HCT116 (cell line): ENCODE measurements at regions not wholly inside any gene's neighbourhood (a gene's known extent, or its start where the extent isn't known, plus 50 kb on each side); places are given as distances from the start of the nearest gene placed in this dataset.

Source experiments
- ATAC-seq: fragments of 200-7000 bp; cut with Tn5 transposase; 2 replicates; pipeline ENCODE4 v1.9.1; 2020; ENCODE audit warnings: mild to moderate bottlenecking, moderate library complexity
- BruUV-seq: library from RNA; stranded (reverse); fragments of 400-500 nt; replicated peaks from 2 replicates; lab custom pipeline; 2021; lab: Mats Ljungman, UMichigan
- CTCF ChIA-PET: fragments of 300-600 bp; sonication (Branson Sonifier 250); formaldehyde crosslinking; loops from one replicate; lab custom pipeline; 2021; ENCODE audit warnings: antibody characterized with exemption; lab: Charles Lee
- POLR2A ChIA-PET: fragments of 300-600, 350-600 bp; sonication (Branson Sonifier 250); formaldehyde crosslinking; loops from one replicate; lab custom pipeline; 2021; ENCODE audit warnings: antibody characterized with exemption; lab: Charles Lee
- RAD21 ChIA-PET, 2 experiments: fragments of 300-600 bp; sonication (Branson Sonifier 250); formaldehyde crosslinking; loops; one replicate each; lab custom pipeline; 2023; ENCODE audit warnings: low total read pairs in 2 of 2; ENCODE audit not compliant: uncharacterized antibody in 2 of 2, unreplicated experiment in 2 of 2, low non-redundant PET in 1 of 2; lab: Charles Lee
- DNase-seq: peaks from one replicate; pipeline ENCODE4 v3.0.0-alpha.2; 2010; ENCODE audit warnings: low read depth, low spot score
- H2AFZ ChIP-seq: fragments of 200-600 bp; shearing (Covaris generic), sonication (generic); 2 replicates; pipeline ENCODE4 v1.6.1; 2017; ENCODE audit warnings: low read depth, mixed run types, mixed read lengths, antibody characterized with exemption, low read length; ENCODE audit not compliant: poor library complexity, severe bottlenecking
- H3K27ac ChIP-seq: 2 replicates; pipeline ENCODE4 v1.5.1; 2012; ENCODE audit warnings: low read depth, low read length
- H3K27me3 ChIP-seq: fragments of 200-600 bp; sonication (generic); 2 replicates; pipeline ENCODE4 v1.6.1; 2016; ENCODE audit warnings: mixed run types, low read length, mixed read lengths; ENCODE audit not compliant: insufficient read depth
- H3K36me3 ChIP-seq, 2 experiments: fragments of 200-500 bp in 1 of 2; fragments of 200-600 bp in 1 of 2; sonication (Bioruptor generic) in 1 of 2; sonication (generic) in 1 of 2; 2 replicates each; pipeline versions ENCODE4 v1.5.1 to v1.6.1; 2014 to 2016; ENCODE audit warnings: low read length in 2 of 2, inconsistent platforms in 1 of 2, mixed read lengths in 1 of 2, mixed run types in 1 of 2; ENCODE audit not compliant: insufficient read depth in 2 of 2, control insufficient read depth in 1 of 2
- H3K4me1 ChIP-seq, 2 experiments: fragments of 200-600 bp in 1 of 2; sonication (generic) in 1 of 2; 2 replicates each; pipeline versions ENCODE4 v1.5.1 to v1.6.1; 2012 to 2017; ENCODE audit warnings: low read length in 2 of 2, inconsistent platforms in 1 of 2, mild to moderate bottlenecking in 1 of 2, mixed read lengths in 1 of 2, mixed run types in 1 of 2, moderate library complexity in 1 of 2; ENCODE audit not compliant: insufficient read depth in 2 of 2, control insufficient read depth in 1 of 2
- H3K4me2 ChIP-seq: fragments of 200-600 bp; sonication (generic); 2 replicates; pipeline ENCODE4 v1.6.1; 2017; ENCODE audit warnings: mixed run types, low read length, mixed read lengths
- H3K4me3 ChIP-seq, 2 experiments: fragments of 200-600 bp in 1 of 2; sonication (generic) in 1 of 2; replicated peaks in 1 of 2; 2 replicates each; pipeline ENCODE4 v1.5.1; 2011 to 2016; ENCODE audit warnings: low read length in 2 of 2, control low read depth in 1 of 2, low read depth in 1 of 2, mild to moderate bottlenecking in 1 of 2, mixed read lengths in 1 of 2, mixed run types in 1 of 2
- H3K79me2 ChIP-seq: fragments of 200-600 bp; sonication (generic); 2 replicates; pipeline ENCODE4 v1.6.1; 2017; ENCODE audit warnings: mild to moderate bottlenecking, mixed run types, low read length, moderate library complexity, mixed read lengths; ENCODE audit not compliant: insufficient read depth
- H3K9ac ChIP-seq: fragments of 200-600 bp; sonication (generic); 2 replicates; pipeline ENCODE4 v1.6.1; 2016; ENCODE audit warnings: low read length, mixed read lengths
- H3K9me2 ChIP-seq: fragments of 200-600 bp; sonication (generic), shearing (Covaris generic); 2 replicates; pipeline ENCODE4 v1.6.1; 2017; ENCODE audit warnings: mixed run types, mild to moderate bottlenecking, moderate library complexity; ENCODE audit not compliant: insufficient read depth
- H3K9me3 ChIP-seq, 2 experiments: fragments of 200-500 bp in 1 of 2; fragments of 200-600 bp in 1 of 2; sonication (Bioruptor generic) in 1 of 2; sonication (generic) in 1 of 2; 2 replicates each; pipeline ENCODE4 v1.6.1; 2014 to 2017; ENCODE audit warnings: low read length in 2 of 2, mixed read lengths in 2 of 2, inconsistent platforms in 1 of 2, low read depth in 1 of 2, mild to moderate bottlenecking in 1 of 2, mixed run types in 1 of 2, moderate library complexity in 1 of 2; ENCODE audit not compliant: control insufficient read depth in 1 of 2, insufficient read depth in 1 of 2
- H4K20me1 ChIP-seq: fragments of 200-600 bp; sonication (generic), shearing (Covaris generic); 2 replicates; pipeline ENCODE4 v1.6.1; 2017; ENCODE audit warnings: mixed run types, mild to moderate bottlenecking, moderate library complexity; ENCODE audit not compliant: insufficient read depth
- CBX3 ChIP-seq: IDR thresholded peaks from 2 replicates; pipeline ENCODE4 v1.6.1; 2012; ENCODE audit warnings: low read depth
- EGR1 ChIP-seq: IDR thresholded peaks from 2 replicates; pipeline ENCODE4 v1.6.1; 2012; ENCODE audit warnings: low read depth
- ELF1 ChIP-seq: IDR thresholded peaks from 2 replicates; pipeline ENCODE4 v1.6.1; 2012; ENCODE audit warnings: low read depth, borderline replicate concordance
- EZH2 ChIP-seq: fragments of 200-600 bp; sonication (generic); IDR thresholded peaks from 2 replicates; pipeline ENCODE4 v1.6.1; 2017; ENCODE audit warnings: antibody characterized with exemption, mixed run types
- EZH2phosphoT487 ChIP-seq: fragments of 200-600 bp; IDR thresholded peaks from 2 replicates; pipeline ENCODE4 v1.6.1; 2018; ENCODE audit warnings: antibody characterized with exemption, borderline replicate concordance
- FOSL1 ChIP-seq: IDR thresholded peaks from 2 replicates; pipeline ENCODE4 v1.6.1; 2012; ENCODE audit warnings: low read depth
- JUND ChIP-seq: IDR thresholded peaks from 2 replicates; pipeline ENCODE4 v1.6.1; 2012
- POLR2A ChIP-seq: IDR thresholded peaks from 2 replicates; pipeline ENCODE4 v1.7.0; 2011; ENCODE audit warnings: borderline replicate concordance; ENCODE audit not compliant: insufficient read depth, insufficient read length; ENCODE audit errors: extremely low read depth
- POLR2AphosphoS5 ChIP-seq: IDR thresholded peaks from 2 replicates; pipeline ENCODE4 v1.6.1; 2011; ENCODE audit warnings: mild to moderate bottlenecking, low read depth, low read length, moderate library complexity
- RAD21 ChIP-seq: IDR thresholded peaks from 2 replicates; pipeline ENCODE4 v1.6.1; 2012; ENCODE audit warnings: low read depth, mild to moderate bottlenecking
- SIN3A ChIP-seq: IDR thresholded peaks from 2 replicates; pipeline ENCODE4 v1.6.1; 2012; ENCODE audit warnings: low read depth
- SP1 ChIP-seq: IDR thresholded peaks from 2 replicates; pipeline ENCODE4 v1.6.1; 2012; ENCODE audit warnings: low read depth
- SRF ChIP-seq: IDR thresholded peaks from 2 replicates; pipeline ENCODE4 v1.6.1; 2012; ENCODE audit warnings: low read depth
- TCF7L2 ChIP-seq: IDR thresholded peaks from 2 replicates; pipeline ENCODE4 v1.7.0; 2011; ENCODE audit warnings: borderline replicate concordance, inconsistent platforms; ENCODE audit not compliant: insufficient read depth, insufficient read length; ENCODE audit errors: extremely low read depth
- YY1 ChIP-seq: IDR thresholded peaks from 2 replicates; pipeline ENCODE4 v1.6.1; 2011; ENCODE audit warnings: low read length, low read depth, moderate library complexity, mild to moderate bottlenecking; ENCODE audit not compliant: insufficient replicate concordance; ENCODE audit errors: extremely low read depth
- intact Hi-C: fragments of 100-400 bp; cut with micrococcal nuclease; formaldehyde crosslinking; loops from 2 replicates; pipeline ENCODE4 v1.10.0; 2022
- TF ChIP-seq, protein P1 (sequence below): IDR thresholded peaks from 2 replicates; pipeline ENCODE4 v1.6.1; 2011; ENCODE audit warnings: mild to moderate bottlenecking, low read length, moderate library complexity; ENCODE audit not compliant: insufficient replicate concordance; ENCODE audit errors: extremely low read depth
- TF ChIP-seq, protein P2 (sequence below), 3 experiments: fragments of 200-600 bp in 1 of 3; sonication (generic) in 1 of 3; IDR thresholded peaks in 2 of 3; conservative IDR thresholded peaks in 1 of 3; 2 replicates each; pipeline ENCODE4 v1.5.1; 2012 to 2017; ENCODE audit warnings: low read depth in 2 of 3, low read length in 2 of 3, antibody characterized with exemption in 1 of 3, borderline replicate concordance in 1 of 3, control low read depth in 1 of 3, mild to moderate bottlenecking in 1 of 3, mixed read lengths in 1 of 3, mixed run types in 1 of 3, moderate library complexity in 1 of 3; ENCODE audit not compliant: insufficient read depth in 1 of 3
- TF ChIP-seq, protein P3 (sequence below): IDR thresholded peaks from 2 replicates; pipeline ENCODE4 v1.6.1; 2012

DNA sequence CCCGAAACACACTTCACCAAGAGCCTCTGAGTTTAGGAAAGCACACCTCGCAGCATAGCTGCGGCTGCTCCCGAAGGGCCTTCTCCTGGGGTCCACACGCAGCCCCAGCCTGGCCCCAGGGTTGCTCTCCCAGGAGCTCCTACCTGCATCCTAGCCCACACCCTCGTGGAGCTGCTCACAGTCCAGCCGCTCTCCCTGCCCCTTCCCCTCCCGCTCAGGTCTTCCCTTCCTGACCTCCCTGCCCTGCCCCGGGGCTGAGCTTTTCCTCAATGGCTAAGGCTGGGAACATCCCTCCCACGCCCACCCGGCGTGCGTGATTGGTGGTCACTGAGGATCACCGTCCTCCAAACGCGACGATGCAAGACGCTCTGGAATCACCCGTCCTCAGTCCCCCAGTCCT lies 205.8 kb downstream of the FNDC1 start:
- peaks cover 39% of the 10 kb centered on the region for H3K27me3 ChIP-seq

More for the DNA sequence above, 205.8 kb downstream of the FNDC1 start:
- POLR2A ChIA-PET: no interaction called here
- H3K4me1 ChIP-seq: no peaks in the 10 kb centered on the region
- BruUV-seq: no TSS peak
- no peaks in the 10 kb centered on the region for H3K79me2 ChIP-seq
- no peaks in the 10 kb centered on the region for H3K9me2 ChIP-seq
- no peak for ATAC-seq
- no peaks in the 10 kb centered on the region for H4K20me1 ChIP-seq
- no peak overlapping the region for H3K4me3 ChIP-seq
- no peaks in the 10 kb centered on the region for H3K9me3 ChIP-seq
- H3K4me2 ChIP-seq: no peak overlapping the region
- RAD21 ChIA-PET: no interaction called here
- intact Hi-C loops: no loop called here
- H3K36me3 ChIP-seq: no peaks in the 10 kb centered on the region
- no peak overlapping the region for H2AFZ ChIP-seq
- DNase-seq: no peak
- no peak overlapping the region for H3K27ac ChIP-seq
- CTCF ChIA-PET: no interaction called here
- TF ChIP-seq EZH2 (no peak), FOSL1 (no peak), YY1 (no peak), EGR1 (no peak), POLR2A (no peak), RAD21 (no peak), SRF (no peak), CBX3 (no peak), EZH2phosphoT487 (no peak), ELF1 (no peak), TCF7L2 (no peak), SP1 (no peak), JUND (no peak), SIN3A (no peak), POLR2AphosphoS5 (no peak)
- TF ChIP-seq, protein P1, sequence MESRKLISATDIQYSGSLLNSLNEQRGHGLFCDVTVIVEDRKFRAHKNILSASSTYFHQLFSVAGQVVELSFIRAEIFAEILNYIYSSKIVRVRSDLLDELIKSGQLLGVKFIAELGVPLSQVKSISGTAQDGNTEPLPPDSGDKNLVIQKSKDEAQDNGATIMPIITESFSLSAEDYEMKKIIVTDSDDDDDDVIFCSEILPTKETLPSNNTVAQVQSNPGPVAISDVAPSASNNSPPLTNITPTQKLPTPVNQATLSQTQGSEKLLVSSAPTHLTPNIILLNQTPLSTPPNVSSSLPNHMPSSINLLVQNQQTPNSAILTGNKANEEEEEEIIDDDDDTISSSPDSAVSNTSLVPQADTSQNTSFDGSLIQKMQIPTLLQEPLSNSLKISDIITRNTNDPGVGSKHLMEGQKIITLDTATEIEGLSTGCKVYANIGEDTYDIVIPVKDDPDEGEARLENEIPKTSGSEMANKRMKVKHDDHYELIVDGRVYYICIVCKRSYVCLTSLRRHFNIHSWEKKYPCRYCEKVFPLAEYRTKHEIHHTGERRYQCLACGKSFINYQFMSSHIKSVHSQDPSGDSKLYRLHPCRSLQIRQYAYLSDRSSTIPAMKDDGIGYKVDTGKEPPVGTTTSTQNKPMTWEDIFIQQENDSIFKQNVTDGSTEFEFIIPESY: no peak
- TF ChIP-seq, protein P2, sequence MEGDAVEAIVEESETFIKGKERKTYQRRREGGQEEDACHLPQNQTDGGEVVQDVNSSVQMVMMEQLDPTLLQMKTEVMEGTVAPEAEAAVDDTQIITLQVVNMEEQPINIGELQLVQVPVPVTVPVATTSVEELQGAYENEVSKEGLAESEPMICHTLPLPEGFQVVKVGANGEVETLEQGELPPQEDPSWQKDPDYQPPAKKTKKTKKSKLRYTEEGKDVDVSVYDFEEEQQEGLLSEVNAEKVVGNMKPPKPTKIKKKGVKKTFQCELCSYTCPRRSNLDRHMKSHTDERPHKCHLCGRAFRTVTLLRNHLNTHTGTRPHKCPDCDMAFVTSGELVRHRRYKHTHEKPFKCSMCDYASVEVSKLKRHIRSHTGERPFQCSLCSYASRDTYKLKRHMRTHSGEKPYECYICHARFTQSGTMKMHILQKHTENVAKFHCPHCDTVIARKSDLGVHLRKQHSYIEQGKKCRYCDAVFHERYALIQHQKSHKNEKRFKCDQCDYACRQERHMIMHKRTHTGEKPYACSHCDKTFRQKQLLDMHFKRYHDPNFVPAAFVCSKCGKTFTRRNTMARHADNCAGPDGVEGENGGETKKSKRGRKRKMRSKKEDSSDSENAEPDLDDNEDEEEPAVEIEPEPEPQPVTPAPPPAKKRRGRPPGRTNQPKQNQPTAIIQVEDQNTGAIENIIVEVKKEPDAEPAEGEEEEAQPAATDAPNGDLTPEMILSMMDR (IDR thresholded peaks at IDR 0.05 in 2 of 3, conservative IDR thresholded peaks at IDR 0.05 in 1 of 3; ENCODE audit: borderline replicate concordance in 1 of 3, insufficient read depth in 1 of 3, low read depth in 2 of 3, low read length in 2 of 3): no peak
- TF ChIP-seq, protein P3, sequence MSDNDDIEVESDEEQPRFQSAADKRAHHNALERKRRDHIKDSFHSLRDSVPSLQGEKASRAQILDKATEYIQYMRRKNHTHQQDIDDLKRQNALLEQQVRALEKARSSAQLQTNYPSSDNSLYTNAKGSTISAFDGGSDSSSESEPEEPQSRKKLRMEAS: no peak
- no peak overlapping the region for H3K9ac ChIP-seq
